Colon (tissue), 2 donors: ENCODE measurements at regions not wholly inside any gene's neighbourhood (a gene's known extent, or its start where the extent isn't known, plus 50 kb on each side); places are given as distances from the start of the nearest gene placed in this dataset.
"Not testable (repeated sequence)": the region's sequence is repeated elsewhere in the genome, so short reads cannot be mapped to it uniquely, and the experiment has no call there.

Experiments
- FAIRE-seq: peaks from 2 replicates; lab custom pipeline; 2012; peaks lifted over from hg19 to GRCh38; lab: Jason Lieb, UNC
- donor health status: control.
- donor health status: control.

DNA sequence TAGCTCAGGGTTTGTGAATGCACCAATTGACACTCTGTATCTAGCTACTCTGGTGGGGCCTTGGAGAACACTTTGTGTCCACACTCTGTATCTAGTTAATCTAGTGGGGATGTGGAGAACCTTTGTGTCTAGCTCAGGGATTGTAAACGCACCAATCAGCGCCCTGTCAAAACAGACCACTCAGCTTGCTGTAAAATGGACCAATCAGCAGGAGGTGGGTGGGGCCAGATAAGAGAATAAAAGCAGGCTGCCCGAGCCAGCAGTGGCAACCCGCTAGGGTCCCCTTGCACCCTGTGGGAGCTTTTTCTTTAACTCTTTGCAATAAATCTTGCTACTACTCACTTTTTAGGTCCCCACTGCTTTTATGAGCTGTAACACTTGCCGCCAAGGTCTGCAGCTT lies 115.6 kb upstream of the MBNL1 start:
- FAIRE-seq: not testable (repeated sequence)

- FAIRE-seq: no peak
Observed at GRCh38 chr3:152155246-152156020, 113.3 kb upstream of the MBNL1 start.

DNA sequence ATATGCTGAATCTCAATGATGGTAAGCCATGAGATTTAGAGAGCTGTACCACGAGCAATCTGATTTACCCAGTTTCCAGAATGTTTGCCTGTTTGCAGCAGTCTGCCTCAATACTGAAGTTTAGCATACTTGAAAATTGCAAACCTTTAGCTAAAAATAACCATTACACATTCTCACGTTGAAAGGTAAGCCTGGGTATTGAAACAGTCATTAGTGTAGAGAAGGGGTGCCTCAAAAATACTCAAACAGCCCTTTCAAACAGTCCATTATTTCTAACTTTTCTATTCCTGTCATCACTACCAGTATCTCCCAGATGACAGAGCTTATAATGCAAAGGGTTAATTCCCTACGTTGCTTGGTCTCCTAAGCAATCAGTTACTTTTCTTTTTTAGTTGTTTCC lies 111.8 kb upstream of the MBNL1 start:
- FAIRE-seq: no peak

- no peak for FAIRE-seq
Observed at GRCh38 chr3:152157337-152157736, 111.4 kb upstream of the MBNL1 start.

DNA sequence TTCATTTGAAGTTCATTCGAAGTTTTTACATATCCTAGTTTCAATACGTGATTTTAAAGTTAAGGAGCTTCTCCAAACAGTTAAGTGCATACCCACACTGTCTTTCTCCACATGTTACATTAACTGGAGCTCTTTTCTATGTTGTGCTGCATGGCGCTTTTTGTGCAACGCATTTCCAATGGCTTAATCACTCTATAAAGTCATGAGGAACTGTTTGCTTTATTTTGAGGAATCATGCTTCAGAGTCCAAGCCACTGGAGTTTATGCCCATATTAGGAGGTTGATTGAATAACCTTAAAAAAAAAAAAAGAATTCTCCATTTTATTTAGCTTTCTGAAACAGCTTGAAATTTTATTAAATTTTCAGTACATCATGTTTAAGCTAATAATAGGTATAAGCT lies 109.4 kb upstream of the MBNL1 start:
- FAIRE-seq: no peak

GRCh38 chr3:152160350-152161011 lies 108.2 kb upstream of the MBNL1 start:
- FAIRE-seq: no peak

DNA sequence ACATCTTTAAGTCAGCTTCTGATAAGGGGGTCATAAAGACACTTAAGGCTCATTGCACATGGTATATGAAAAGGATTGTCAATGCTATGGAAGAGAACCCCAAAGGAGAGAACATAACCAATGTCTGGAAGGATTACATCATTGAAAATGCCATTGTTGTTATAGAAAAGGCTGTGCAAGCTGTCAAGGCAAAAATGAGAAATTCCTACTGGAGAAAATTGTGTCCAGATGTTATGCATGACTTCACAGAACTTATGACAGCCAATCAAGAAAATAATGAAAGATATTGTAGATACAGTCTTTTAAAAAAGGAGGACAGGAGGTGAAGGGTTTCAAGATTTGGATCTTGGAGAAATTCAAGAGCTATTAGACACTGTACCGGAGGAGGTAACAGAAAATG lies 96.3 kb upstream of the MBNL1 start:
- FAIRE-seq: no peak

DNA sequence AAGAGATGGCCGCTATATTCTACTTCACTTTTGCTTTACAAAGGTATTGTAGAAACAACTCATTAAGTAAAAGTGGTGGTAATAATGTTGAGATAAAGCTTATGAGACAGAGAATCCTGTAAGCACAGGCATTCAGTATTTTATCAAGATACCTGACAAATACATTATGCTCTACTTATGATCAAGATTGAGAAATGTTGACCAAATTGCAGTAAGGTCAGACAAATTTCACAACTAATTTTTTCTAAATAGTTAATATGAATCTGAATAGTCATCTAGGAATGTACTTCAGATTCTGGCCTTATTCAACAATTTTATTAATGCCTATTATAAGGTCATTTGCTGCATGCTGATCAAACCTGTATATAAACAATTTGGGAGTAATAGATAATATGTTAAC lies 95.1 kb upstream of the MBNL1 start:
- FAIRE-seq: no peak

DNA sequence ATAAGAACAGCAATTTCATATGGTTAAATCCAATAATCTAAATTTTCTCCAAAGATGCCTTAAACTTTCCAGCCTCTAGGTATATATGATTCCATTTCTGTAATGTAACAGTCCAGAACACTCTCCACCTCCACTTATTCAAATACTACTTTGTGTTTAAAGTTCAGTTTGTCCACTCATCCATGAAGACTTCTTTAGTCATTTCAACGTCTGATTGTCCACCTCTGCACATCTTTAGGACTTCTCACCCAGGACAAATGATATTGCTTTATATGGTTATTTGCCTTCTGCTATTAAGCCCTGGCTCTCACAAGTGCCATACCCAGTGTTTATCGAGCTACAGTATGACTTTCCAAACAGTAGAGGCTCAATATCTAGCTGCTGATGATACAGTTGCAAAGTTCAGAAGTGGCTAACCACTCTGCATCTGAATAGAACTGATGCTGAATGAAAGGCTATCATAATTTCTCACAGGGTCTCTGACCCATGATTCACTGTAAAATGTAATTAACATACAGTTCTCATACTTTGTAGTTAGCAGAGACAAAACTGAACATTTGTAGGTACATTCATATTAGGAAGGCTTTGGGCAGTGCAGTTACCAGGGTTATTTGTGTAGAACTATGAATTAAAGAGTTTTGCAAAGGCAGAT lies 93.7 kb upstream of the MBNL1 start:
- no peak for FAIRE-seq

- FAIRE-seq: no peak
Observed at GRCh38 chr3:152175528-152175889, 93.2 kb upstream of the MBNL1 start.

GRCh38 chr3:152176241-152176640 lies 92.5 kb upstream of the MBNL1 start:
- no peak for FAIRE-seq

DNA sequence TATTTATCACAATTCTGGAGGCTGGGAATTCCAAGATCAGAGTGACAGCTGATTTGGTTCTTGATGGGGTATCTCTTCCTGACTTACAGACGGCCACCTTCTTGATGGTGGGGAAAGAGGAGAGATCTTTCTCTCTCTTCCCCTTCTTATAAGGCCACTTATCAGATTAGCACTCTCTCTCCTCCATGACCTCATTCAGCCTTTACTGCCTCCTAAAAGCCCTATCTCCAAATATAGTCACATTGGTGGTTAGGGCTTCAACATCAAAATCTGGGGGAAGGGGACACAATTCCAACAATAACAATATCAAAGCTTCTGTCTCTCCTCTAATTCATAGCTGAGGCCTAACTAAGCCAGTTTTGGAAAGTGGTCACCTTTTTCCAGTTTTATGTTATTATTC lies 91.7 kb upstream of the MBNL1 start:
- FAIRE-seq: no peak

DNA sequence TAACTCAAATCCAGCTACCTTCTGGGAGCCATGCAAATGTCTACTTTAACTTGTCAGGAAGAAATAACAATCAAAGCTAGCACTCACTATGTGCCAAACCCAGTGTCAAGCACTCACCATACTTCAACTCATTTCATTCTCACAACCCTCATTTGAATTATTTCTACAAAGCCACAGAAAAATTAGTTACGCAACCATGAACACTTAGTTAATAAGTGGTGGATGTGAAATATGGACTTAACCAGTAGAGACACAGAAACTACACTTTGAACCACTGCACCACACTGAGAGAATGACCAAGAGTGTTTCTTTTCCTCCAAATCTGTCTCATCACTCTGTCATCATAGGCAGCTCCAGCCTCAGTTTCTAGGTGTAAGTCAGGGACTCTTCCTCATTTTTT lies 91.0 kb upstream of the MBNL1 start:
- no peak for FAIRE-seq

GRCh38 chr3:152183473-152183872 lies 85.3 kb upstream of the MBNL1 start:
- no peak for FAIRE-seq

DNA sequence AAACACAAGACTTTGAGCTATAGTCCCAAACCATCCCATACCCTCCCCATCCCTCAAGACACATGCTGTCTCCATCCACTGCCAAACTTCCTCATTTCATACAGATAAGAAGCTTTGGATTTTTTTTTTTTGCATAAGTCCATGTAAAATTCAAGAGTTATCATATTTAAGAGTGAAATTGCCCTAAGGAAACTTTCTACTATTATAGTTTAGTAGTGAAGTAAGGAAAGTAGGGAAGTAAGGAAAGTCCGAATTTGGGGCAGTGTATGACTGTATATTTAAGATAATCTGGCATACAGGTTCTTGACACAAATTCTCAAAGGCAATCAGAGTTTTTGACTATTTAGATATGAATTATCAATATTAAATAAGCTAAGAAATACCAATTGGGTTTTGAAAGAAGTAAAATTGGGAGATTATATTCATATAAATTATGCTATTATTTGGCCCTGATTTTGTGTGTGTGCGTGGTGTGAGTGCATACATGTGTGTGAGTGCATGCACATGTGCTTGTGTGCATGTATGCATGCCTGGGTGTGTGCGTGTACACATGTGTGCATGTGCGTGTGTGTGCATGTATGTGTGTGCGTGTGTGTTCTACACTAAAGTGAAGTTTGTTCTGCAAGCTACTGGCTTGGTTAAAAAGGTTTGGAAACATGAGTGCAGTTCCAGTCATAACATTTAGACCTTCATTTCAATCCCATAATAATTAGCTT lies 83.6 kb upstream of the MBNL1 start:
- FAIRE-seq: no peak

GRCh38 chr3:152185891-152186630 lies 82.7 kb upstream of the MBNL1 start:
- FAIRE-seq: no peak

DNA sequence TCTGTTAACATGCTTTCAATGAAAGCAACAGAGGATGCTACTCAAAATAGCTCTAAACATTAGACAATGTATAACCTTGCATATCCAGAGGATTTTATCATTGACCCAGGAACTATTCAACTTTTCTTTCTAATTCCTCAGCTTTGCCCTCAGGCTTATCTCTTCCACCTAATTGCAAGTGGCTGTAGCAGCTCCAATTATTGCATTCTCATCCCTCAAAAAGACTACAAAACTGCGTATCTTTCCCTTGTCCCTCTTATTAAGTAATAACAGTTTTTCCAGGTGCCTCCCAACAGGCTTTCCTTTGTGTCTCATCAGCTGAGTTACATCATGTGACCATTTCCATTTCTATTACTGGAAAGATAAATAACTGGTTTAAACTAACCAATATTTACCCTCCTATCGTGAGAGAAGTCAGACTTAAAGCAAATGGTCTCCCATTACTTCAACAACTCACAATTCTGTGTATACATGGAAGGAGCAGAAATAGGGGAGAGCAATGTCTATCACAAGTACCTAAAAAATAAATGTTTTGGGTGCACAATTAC lies 78.0 kb upstream of the MBNL1 start:
- FAIRE-seq: no peak

GRCh38 chr3:152192050-152192449 lies 76.7 kb upstream of the MBNL1 start:
- FAIRE-seq: no peak

- no peak for FAIRE-seq
Observed at GRCh38 chr3:152192936-152193672, 75.6 kb upstream of the MBNL1 start.

DNA sequence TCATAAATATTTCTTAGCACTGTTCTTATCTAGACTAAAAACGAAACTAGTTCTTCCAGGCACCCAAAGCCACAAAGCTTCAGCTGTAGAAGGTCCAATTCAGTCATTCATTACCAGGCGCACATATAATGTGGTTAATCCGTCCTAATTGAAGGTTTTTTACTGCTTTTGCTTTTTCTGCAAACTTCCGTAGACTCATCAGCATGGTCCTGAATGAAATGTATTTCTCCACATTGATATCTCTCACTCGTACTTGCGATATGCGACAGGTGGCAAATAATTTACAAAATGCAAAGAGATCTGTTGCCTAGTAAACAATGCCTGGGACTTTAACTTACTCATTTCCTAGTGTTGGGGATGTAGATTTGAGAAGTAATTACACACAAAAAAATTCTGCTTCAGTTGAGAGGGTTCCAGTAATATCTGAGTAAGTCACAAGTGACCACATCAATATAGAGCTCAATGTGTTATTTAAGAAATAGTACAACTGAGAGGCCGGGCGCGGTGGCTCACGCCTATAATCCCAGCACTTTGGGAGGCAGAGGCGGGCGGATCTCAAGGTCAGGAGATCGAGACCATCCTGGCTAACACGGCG lies 75.0 kb upstream of the MBNL1 start:
- FAIRE-seq: no peak

DNA sequence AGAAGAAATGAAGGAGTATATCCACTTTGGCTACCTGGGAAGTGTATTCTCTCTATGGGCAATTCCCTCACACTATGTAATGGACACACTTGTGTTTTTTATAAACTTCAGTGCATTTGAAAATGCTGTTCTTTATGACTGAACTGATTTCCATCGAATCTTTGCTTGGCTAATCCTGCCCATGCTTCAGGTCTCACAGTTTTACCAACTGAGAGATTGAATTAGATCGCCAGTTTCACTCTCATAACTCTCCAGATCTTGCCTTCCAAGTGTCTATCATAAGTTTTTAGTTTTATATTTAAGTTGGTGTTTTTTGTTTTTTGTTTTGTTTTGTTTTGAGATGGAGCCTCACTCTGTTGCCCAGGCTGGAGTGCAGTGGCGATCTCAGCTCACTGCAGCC lies 73.5 kb upstream of the MBNL1 start:
- no peak for FAIRE-seq
